Keratinocyte (primary cell): ENCODE measurements at regions not wholly inside any gene's neighbourhood (a gene's known extent, or its start where the extent isn't known, plus 50 kb on each side); places are given as distances from the start of the nearest gene placed in this dataset.

Source experiments
- CTCF ChIP-seq, 3 experiments: IDR thresholded peaks in 1 of 3; conservative IDR thresholded peaks in 1 of 3; optimal IDR thresholded peaks in 1 of 3; 2 replicates in 2 of 3; 3 replicates in 1 of 3; pipeline versions ENCODE3 to v1.5.1; 2011; ENCODE audit warnings: low read length in 3 of 3, mild to moderate bottlenecking in 3 of 3, moderate library complexity in 2 of 3, control low read depth in 1 of 3, inconsistent platforms in 1 of 3; ENCODE audit not compliant: insufficient read depth in 2 of 3; ENCODE audit errors: extremely low read depth in 1 of 3
- EZH2 ChIP-seq: IDR thresholded peaks from one replicate; pipeline ENCODE4 v1.6.1; 2012; ENCODE audit warnings: inconsistent platforms, mild to moderate bottlenecking, low read length, moderate library complexity

GRCh38 chr2:8144131-8144631 is 537.7 kb upstream of the ID2 start:
- no peak for TF ChIP-seq CTCF (optimal IDR thresholded peaks at IDR 0.05 in 1 of 3, IDR thresholded peaks at IDR 0.05 in 1 of 3, conservative IDR thresholded peaks at IDR 0.05 in 1 of 3; ENCODE audit: extremely low read depth in 1 of 3, insufficient read depth in 2 of 3, low read length in 3 of 3)
- no peak for TF ChIP-seq EZH2
